Liver (tissue), 8 donors: ENCODE measurements at regions not wholly inside any gene's neighbourhood (a gene's known extent, or its start where the extent isn't known, plus 50 kb on each side); places are given as distances from the start of the nearest gene placed in this dataset.

Source experiments
- DNase-seq: peaks from one replicate; pipeline ENCODE4 v3.0.0-alpha.2; 2017; ENCODE audit warnings: low spot score
- H3K27ac ChIP-seq, 2 donors: one replicate each; pipeline ENCODE4 v1.7.0; 2013; ENCODE audit warnings: inconsistent platforms in 2 of 2, low read length in 2 of 2, control low read depth in 1 of 2, low read depth in 1 of 2, mild to moderate bottlenecking in 1 of 2
- H3K27me3 ChIP-seq, 4 donors: one replicate each; pipeline versions ENCODE4 v1.6.1 to v1.7.0; 2013; ENCODE audit warnings: low read length in 3 of 4, inconsistent platforms in 1 of 4, mild to moderate bottlenecking in 1 of 4, moderate library complexity in 1 of 4; ENCODE audit not compliant: control insufficient read depth in 4 of 4, insufficient read depth in 4 of 4
- H3K36me3 ChIP-seq, 4 donors: one replicate each; pipeline versions ENCODE4 v1.6.1 to v1.7.0; 2013; ENCODE audit warnings: low read length in 3 of 4, mild to moderate bottlenecking in 3 of 4, low read depth in 1 of 4, moderate library complexity in 1 of 4; ENCODE audit not compliant: control insufficient read depth in 4 of 4, insufficient read depth in 3 of 4
- H3K4me1 ChIP-seq, 4 donors: one replicate each; pipeline versions ENCODE4 v1.6.1 to v1.7.0; 2013; ENCODE audit warnings: low read length in 3 of 4, mild to moderate bottlenecking in 3 of 4, moderate library complexity in 1 of 4; ENCODE audit not compliant: control insufficient read depth in 4 of 4, insufficient read depth in 4 of 4
- H3K4me3 ChIP-seq, 3 donors: one replicate each; pipeline versions ENCODE4 v1.6.1 to v1.7.0; 2013; ENCODE audit warnings: low read length in 3 of 3, control low read depth in 1 of 3, low read depth in 1 of 3, mild to moderate bottlenecking in 1 of 3
- H3K9ac ChIP-seq, 2 donors: one replicate each; pipeline ENCODE4 v1.7.0; 2013; ENCODE audit warnings: low read length in 2 of 2, mild to moderate bottlenecking in 2 of 2, moderate library complexity in 2 of 2, control low read depth in 1 of 2, low read depth in 1 of 2
- H3K9me3 ChIP-seq, 4 donors: one replicate each; pipeline versions ENCODE4 v1.6.1 to v1.7.0; 2013; ENCODE audit warnings: low read length in 3 of 4; ENCODE audit not compliant: control insufficient read depth in 4 of 4
- FOXA1 ChIP-seq: IDR thresholded peaks from 2 replicates; pipeline ENCODE4 v1.6.1; 2016; ENCODE audit warnings: antibody characterized with exemption
- FOXA2 ChIP-seq: IDR thresholded peaks from 2 replicates; pipeline ENCODE4 v1.6.1; 2016; ENCODE audit warnings: antibody characterized with exemption
- GABPA ChIP-seq, 2 donors: IDR thresholded peaks in 1 of 2; conservative IDR thresholded peaks in 1 of 2; 2 replicates each; pipeline ENCODE4 v1.6.1; 2016; ENCODE audit warnings: antibody characterized with exemption in 2 of 2, mild to moderate bottlenecking in 1 of 2, moderate library complexity in 1 of 2
- HNF4A ChIP-seq, 2 donors: conservative IDR thresholded peaks; 2 replicates each; pipeline ENCODE4 v1.6.1; 2016; ENCODE audit warnings: antibody characterized with exemption in 2 of 2, mild to moderate bottlenecking in 2 of 2
- HNF4G ChIP-seq: IDR thresholded peaks from 2 replicates; pipeline ENCODE4 v1.6.1; 2016; ENCODE audit warnings: antibody characterized with exemption
- JUND ChIP-seq, 2 donors: IDR thresholded peaks; 2 replicates each; pipeline ENCODE4 v1.6.1; 2016; ENCODE audit warnings: antibody characterized with exemption in 2 of 2
- NR2F2 ChIP-seq: IDR thresholded peaks from 2 replicates; pipeline ENCODE4 v1.6.1; 2016; ENCODE audit warnings: antibody characterized with exemption
- RAD21 ChIP-seq, 2 donors: IDR thresholded peaks; 2 replicates each; pipeline ENCODE4 v1.6.1; 2016; ENCODE audit warnings: antibody characterized with exemption in 2 of 2, mild to moderate bottlenecking in 2 of 2
- SP1 ChIP-seq: IDR thresholded peaks from 2 replicates; pipeline ENCODE4 v1.6.1; 2018; ENCODE audit warnings: antibody characterized with exemption, mild to moderate bottlenecking
- TAF1 ChIP-seq: conservative IDR thresholded peaks from 2 replicates; pipeline ENCODE4 v1.6.1; 2016; ENCODE audit warnings: antibody characterized with exemption, mild to moderate bottlenecking
- YY1 ChIP-seq: IDR thresholded peaks from 2 replicates; pipeline ENCODE4 v1.6.1; 2016; ENCODE audit warnings: antibody characterized with exemption, mild to moderate bottlenecking
- WGBS: extraction: QIAGEN DNeasy Blood & Tissue Kit; methylation state at CpG from one replicate; pipeline ENCODE4 v1.1.7; 2013; 5-methylcytosine and 5-hydroxymethylcytosine counted together
- TF ChIP-seq, protein P1 (sequence below): fragments of 150-350 bp; IDR thresholded peaks from 2 replicates; pipeline ENCODE4 v1.5.1; 2017; ENCODE audit warnings: improper control_type of control experiment, low read depth, low read length; ENCODE audit not compliant: missing input control
- TF ChIP-seq, protein P2 (sequence below): IDR thresholded peaks from 2 replicates; pipeline ENCODE4 v1.6.1; 2016; ENCODE audit warnings: antibody characterized with exemption
- TF ChIP-seq, protein P3 (sequence below): IDR thresholded peaks from 2 replicates; pipeline ENCODE4 v1.6.1; 2016; ENCODE audit warnings: antibody characterized with exemption
- TF ChIP-seq, protein P4 (sequence below): IDR thresholded peaks from 2 replicates; pipeline ENCODE4 v1.6.1; 2016; ENCODE audit warnings: antibody characterized with exemption
- donor health status: healthy.
- donor health status: healthy.
- donor health status: healthy.
- donor health status: healthy.
- donor health status: healthy.

DNA sequence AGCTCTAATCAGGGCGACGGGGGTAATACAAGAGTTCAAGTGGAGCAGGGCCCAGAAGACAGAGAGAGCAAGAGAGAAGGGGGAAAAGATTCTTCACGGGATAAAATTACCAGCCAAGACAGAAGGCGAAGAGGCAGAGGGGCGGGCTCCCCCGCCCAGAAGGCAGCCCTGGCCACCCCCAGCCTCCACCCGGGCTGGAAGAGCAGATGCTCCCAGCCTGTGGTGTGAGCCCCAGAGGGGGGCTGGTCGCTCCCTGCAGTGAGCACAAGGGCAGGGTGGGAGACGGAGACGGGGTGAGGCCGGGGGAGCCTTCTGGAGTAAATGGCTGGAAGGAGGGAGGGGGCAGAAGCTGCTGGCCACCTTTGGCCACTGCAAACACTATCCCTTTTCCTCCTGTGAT is 1035.6 kb downstream of the VRK1 start (continued):
- TF ChIP-seq, protein P1, sequence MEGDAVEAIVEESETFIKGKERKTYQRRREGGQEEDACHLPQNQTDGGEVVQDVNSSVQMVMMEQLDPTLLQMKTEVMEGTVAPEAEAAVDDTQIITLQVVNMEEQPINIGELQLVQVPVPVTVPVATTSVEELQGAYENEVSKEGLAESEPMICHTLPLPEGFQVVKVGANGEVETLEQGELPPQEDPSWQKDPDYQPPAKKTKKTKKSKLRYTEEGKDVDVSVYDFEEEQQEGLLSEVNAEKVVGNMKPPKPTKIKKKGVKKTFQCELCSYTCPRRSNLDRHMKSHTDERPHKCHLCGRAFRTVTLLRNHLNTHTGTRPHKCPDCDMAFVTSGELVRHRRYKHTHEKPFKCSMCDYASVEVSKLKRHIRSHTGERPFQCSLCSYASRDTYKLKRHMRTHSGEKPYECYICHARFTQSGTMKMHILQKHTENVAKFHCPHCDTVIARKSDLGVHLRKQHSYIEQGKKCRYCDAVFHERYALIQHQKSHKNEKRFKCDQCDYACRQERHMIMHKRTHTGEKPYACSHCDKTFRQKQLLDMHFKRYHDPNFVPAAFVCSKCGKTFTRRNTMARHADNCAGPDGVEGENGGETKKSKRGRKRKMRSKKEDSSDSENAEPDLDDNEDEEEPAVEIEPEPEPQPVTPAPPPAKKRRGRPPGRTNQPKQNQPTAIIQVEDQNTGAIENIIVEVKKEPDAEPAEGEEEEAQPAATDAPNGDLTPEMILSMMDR, result no peak
- TF ChIP-seq YY1 (no peak), HNF4A (conservative IDR thresholded peaks at IDR 0.05) (no peak), TAF1 (no peak), SP1 (no peak)

DNA sequence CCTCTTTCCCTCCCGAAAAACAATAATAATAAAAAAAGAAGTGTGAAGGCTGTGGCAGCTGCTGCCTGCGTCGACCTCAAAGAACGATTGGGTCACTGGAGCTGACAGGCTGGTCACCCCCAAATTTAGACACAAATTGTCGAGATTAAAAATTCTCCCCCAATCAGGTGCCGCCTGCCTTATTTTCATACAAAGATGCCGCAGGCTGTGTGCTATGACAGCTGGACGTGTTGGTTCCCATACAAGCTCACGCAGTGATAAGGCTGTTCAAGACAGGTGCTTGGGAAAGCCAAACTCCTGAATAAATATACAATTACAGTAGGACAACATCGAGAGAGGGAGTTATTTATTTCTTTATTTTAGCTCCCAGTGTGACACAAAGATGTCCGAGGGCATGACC is 1041.8 kb downstream of the VRK1 start:
- Histone ChIP-seq H3K36me3 (no peaks in the 10 kb centered on the region), H3K4me3 (no peak overlapping the region), H3K27ac (no peak overlapping the region), H3K9ac (no peak overlapping the region), H3K27me3 (peaks cover 0 to 5% (median 0%) of the 10 kb centered on the region in 4 donors), H3K4me1 (no peaks in the 10 kb centered on the region), H3K9me3 (no peaks in the 10 kb centered on the region)
- no peak for TF ChIP-seq NR2F2
- WGBS, result 75% methylated on average over 11 of the region's 11 CpGs
- no peak for DNase-seq

DNA sequence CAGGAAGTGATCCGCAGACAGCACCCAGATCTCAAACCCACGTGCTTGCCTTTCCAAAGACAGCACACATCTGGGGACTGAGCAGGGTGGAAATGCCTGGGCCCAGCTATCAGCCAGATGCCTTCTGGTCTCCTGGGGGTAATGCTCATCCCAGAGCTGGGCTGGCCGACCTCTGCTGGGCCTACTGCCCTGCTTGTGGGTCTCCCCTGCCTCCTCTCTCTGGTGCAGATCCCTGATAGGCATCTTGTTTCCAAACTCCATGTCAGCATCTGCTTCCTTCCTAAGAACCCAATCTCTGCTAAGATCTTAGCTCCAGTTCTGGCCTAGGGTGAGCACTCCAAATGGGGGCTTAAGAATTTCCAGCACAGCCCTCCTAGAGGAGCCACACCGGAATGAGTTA is 1043.0 kb downstream of the VRK1 start:
- H3K9ac ChIP-seq, result no peak overlapping the region
- H3K36me3 ChIP-seq, result no peaks in the 10 kb centered on the region
- no peaks in the 10 kb centered on the region for H3K9me3 ChIP-seq
- no peak overlapping the region for H3K27ac ChIP-seq
- whole genome bisulfite sequencing, result 65% methylated on average over 4 of the region's 4 CpGs
- no peak overlapping the region for H3K4me3 ChIP-seq
- DNase-seq, result no peak
- H3K27me3 ChIP-seq, result peaks cover 0 to 5% (median 0%) of the 10 kb centered on the region in 4 donors
- TF ChIP-seq, protein P1, result no peak
- TF ChIP-seq, protein P2, sequence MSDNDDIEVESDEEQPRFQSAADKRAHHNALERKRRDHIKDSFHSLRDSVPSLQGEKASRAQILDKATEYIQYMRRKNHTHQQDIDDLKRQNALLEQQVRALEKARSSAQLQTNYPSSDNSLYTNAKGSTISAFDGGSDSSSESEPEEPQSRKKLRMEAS, result no peak
- no peak for TF ChIP-seq HNF4G
- TF ChIP-seq, protein P3, sequence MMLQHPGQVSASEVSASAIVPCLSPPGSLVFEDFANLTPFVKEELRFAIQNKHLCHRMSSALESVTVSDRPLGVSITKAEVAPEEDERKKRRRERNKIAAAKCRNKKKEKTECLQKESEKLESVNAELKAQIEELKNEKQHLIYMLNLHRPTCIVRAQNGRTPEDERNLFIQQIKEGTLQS, result no peak
- TF ChIP-seq RAD21 (IDR thresholded peaks at IDR 0.05), result no peak
- TF ChIP-seq FOXA2, result no peak
- no peak for TF ChIP-seq NR2F2
- TF ChIP-seq SP1, result no peak
- no peak for TF ChIP-seq YY1
- TF ChIP-seq GABPA (IDR thresholded peaks at IDR 0.05 in 1 of 2, conservative IDR thresholded peaks at IDR 0.05 in 1 of 2), result no peak
- no peak for TF ChIP-seq FOXA1
- TF ChIP-seq HNF4A (conservative IDR thresholded peaks at IDR 0.05), result no peak
- TF ChIP-seq, protein P4, sequence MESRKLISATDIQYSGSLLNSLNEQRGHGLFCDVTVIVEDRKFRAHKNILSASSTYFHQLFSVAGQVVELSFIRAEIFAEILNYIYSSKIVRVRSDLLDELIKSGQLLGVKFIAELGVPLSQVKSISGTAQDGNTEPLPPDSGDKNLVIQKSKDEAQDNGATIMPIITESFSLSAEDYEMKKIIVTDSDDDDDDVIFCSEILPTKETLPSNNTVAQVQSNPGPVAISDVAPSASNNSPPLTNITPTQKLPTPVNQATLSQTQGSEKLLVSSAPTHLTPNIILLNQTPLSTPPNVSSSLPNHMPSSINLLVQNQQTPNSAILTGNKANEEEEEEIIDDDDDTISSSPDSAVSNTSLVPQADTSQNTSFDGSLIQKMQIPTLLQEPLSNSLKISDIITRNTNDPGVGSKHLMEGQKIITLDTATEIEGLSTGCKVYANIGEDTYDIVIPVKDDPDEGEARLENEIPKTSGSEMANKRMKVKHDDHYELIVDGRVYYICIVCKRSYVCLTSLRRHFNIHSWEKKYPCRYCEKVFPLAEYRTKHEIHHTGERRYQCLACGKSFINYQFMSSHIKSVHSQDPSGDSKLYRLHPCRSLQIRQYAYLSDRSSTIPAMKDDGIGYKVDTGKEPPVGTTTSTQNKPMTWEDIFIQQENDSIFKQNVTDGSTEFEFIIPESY, result no peak
- TF ChIP-seq JUND (IDR thresholded peaks at IDR 0.05), result no peak
- H3K4me1 ChIP-seq, result no peaks in the 10 kb centered on the region
